GM12878 (cell line): ENCODE measurements at regions not wholly inside any gene's neighbourhood (a gene's known extent, or its start where the extent isn't known, plus 50 kb on each side); places are given as distances from the start of the nearest gene placed in this dataset.

ENCODE experiments used
- ATAC-seq: fragments of 200-7000 bp; cut with Tn5 transposase; 3 replicates; pipeline ENCODE4 v1.9.1; 2020; ENCODE audit warnings: mild to moderate bottlenecking, moderate library complexity
- BruUV-seq: library from RNA; stranded (reverse); fragments of 400-500 nt; replicated peaks from 2 replicates; lab custom pipeline; 2021; lab: Mats Ljungman, UMichigan
- CTCF ChIA-PET: fragments of 300-600 bp; sonication (Branson Sonifier 250); formaldehyde crosslinking; extraction: SDS; loops from one replicate; lab custom pipeline; 2021; ENCODE audit warnings: inconsistent platforms; lab: Yijun Ruan, JAX
- POLR2A ChIA-PET: fragments of 350-600 bp; formaldehyde crosslinking; extraction: SDS; loops from one replicate; lab custom pipeline; 2021; ENCODE audit warnings: inconsistent platforms; lab: Charles Lee
- RAD21 ChIA-PET: fragments of 300-600 bp; sonication (Branson Sonifier 250); formaldehyde crosslinking; loops from one replicate; lab custom pipeline; 2023; ENCODE audit warnings: antibody characterized with exemption; ENCODE audit not compliant: unreplicated experiment; lab: Charles Lee
- SMC1A ChIA-PET: fragments of 300-600 bp; sonication (Branson Sonifier 250); formaldehyde crosslinking; loops from one replicate; lab custom pipeline; 2023; ENCODE audit not compliant: unreplicated experiment, uncharacterized antibody; lab: Charles Lee
- DNase-seq: peaks from one replicate; pipeline ENCODE4 v3.0.0-alpha.2; 2011; ENCODE audit warnings: low read depth, low spot score
- FAIRE-seq: peaks from 3 replicates; lab custom pipeline; 2011; peaks lifted over from hg19 to GRCh38; lab: Jason Lieb, UNC
- H2AFZ ChIP-seq: 2 replicates; pipeline ENCODE4 v1.6.0; 2011; ENCODE audit warnings: low read depth, low read length, control low read depth; ENCODE audit not compliant: control insufficient read depth
- H3K27ac ChIP-seq: 2 replicates; pipeline ENCODE4 v1.5.1; 2011; ENCODE audit warnings: control low read depth; ENCODE audit not compliant: control insufficient read depth, insufficient read depth
- H3K27me3 ChIP-seq, 2 experiments: replicated peaks in 1 of 2; 2 replicates each; pipeline versions ENCODE4 v1.6.0 to v1.6.1; 2011; ENCODE audit warnings: low read length in 1 of 2; ENCODE audit not compliant: control insufficient read depth in 2 of 2, insufficient read depth in 2 of 2
- H3K36me3 ChIP-seq, 2 experiments: 2 replicates each; pipeline ENCODE4 v1.5.1; 2011; ENCODE audit warnings: low read length in 1 of 2; ENCODE audit not compliant: control insufficient read depth in 2 of 2, insufficient read depth in 2 of 2
- H3K4me1 ChIP-seq: 2 replicates; pipeline ENCODE4 v1.6.1; 2011; ENCODE audit warnings: mild to moderate bottlenecking, low read length, moderate library complexity, mixed read lengths; ENCODE audit not compliant: control insufficient read depth, insufficient read depth
- H3K4me2 ChIP-seq: 2 replicates; pipeline ENCODE4 v1.6.0; 2011; ENCODE audit warnings: control low read depth; ENCODE audit not compliant: control insufficient read depth, insufficient read depth
- H3K4me3 ChIP-seq: fragments of 200-600 bp; sonication (generic); 2 replicates; pipeline ENCODE4 v1.5.1; 2016
- H3K79me2 ChIP-seq: 2 replicates; pipeline ENCODE4 v1.6.0; 2011; ENCODE audit warnings: low read length; ENCODE audit not compliant: control insufficient read depth, insufficient read depth
- H3K9ac ChIP-seq: 2 replicates; pipeline ENCODE4 v1.8.0; 2011; ENCODE audit warnings: low read length, control low read depth, mixed read lengths; ENCODE audit not compliant: control insufficient read depth, insufficient read depth
- H3K9me3 ChIP-seq: replicated peaks from 3 replicates; pipeline ENCODE4 v1.5.1; 2011; ENCODE audit warnings: mild to moderate bottlenecking, low read length; ENCODE audit not compliant: control insufficient read depth, insufficient read depth
- H4K20me1 ChIP-seq: 2 replicates; pipeline ENCODE4 v1.6.0; 2011; ENCODE audit not compliant: control insufficient read depth, insufficient read depth
- ETV6 ChIP-seq, 2 experiments: fragments of 450-650 bp in 1 of 2; IDR thresholded peaks in 1 of 2; conservative IDR thresholded peaks in 1 of 2; 2 replicates each; pipeline ENCODE4 v1.6.1; 2014; ENCODE audit warnings: antibody characterized with exemption in 1 of 2, borderline replicate concordance in 1 of 2, low read depth in 1 of 2, mild to moderate bottlenecking in 1 of 2, moderate library complexity in 1 of 2
- FOXK2 ChIP-seq: fragments of 450-650 bp; IDR thresholded peaks from 2 replicates; pipeline ENCODE4 v1.6.1; 2017; ENCODE audit warnings: mild to moderate bottlenecking, moderate library complexity
- FOXM1 ChIP-seq: IDR thresholded peaks from 2 replicates; pipeline ENCODE4 v1.6.1; 2012; ENCODE audit warnings: low read depth, mild to moderate bottlenecking, inconsistent platforms, low read length, moderate library complexity
- NFXL1 ChIP-seq: fragments of 450-650 bp; IDR thresholded peaks from 2 replicates; pipeline ENCODE4 v1.6.1; 2017; ENCODE audit warnings: antibody characterized with exemption, mild to moderate bottlenecking, borderline replicate concordance
- POLR2A ChIP-seq: IDR thresholded peaks from 2 replicates; pipeline ENCODE4 v1.6.1; 2011; ENCODE audit warnings: low read depth, mild to moderate bottlenecking, low read length
- POLR2AphosphoS2 ChIP-seq: IDR thresholded peaks from 2 replicates; pipeline ENCODE4 v1.6.1; 2011; ENCODE audit warnings: low read depth, mild to moderate bottlenecking, low read length, improper control_type of control experiment, moderate library complexity
- RUNX3 ChIP-seq: IDR thresholded peaks from 2 replicates; pipeline ENCODE4 v1.6.1; 2012; ENCODE audit warnings: low read length, inconsistent platforms
- SUZ12 ChIP-seq: fragments of 200-600 bp; sonication (generic); IDR thresholded peaks from one replicate; pipeline ENCODE4 v1.6.1; 2018; ENCODE audit warnings: antibody characterized with exemption, mild to moderate bottlenecking; ENCODE audit not compliant: unreplicated experiment
- YBX1 ChIP-seq: fragments of 450-650 bp; IDR thresholded peaks from 2 replicates; pipeline ENCODE4 v1.6.1; 2016; ENCODE audit warnings: antibody characterized with exemption
- YY1 ChIP-seq: IDR thresholded peaks from 2 replicates; pipeline ENCODE4 v1.6.1; 2011; ENCODE audit warnings: low read depth, mild to moderate bottlenecking, low read length
- WGBS: methylation state at CpG from one replicate; pipeline ENCODE4 v1.1.6; 2016; ENCODE audit warnings: low lambda C conversion rate; ENCODE audit not compliant: insufficient replicate concordance, insufficient coverage; ENCODE audit errors: missing lambda C conversion rate; 5-methylcytosine and 5-hydroxymethylcytosine counted together
- in situ Hi-C: fragments of 300-500 bp; cut with MboI; formaldehyde crosslinking; loops from 9 replicates; pipeline ENCODE4 v1.14.3; 2018; ENCODE audit warnings: mixed read lengths
- intact Hi-C: fragments of 100-400 bp; cut with micrococcal nuclease; formaldehyde crosslinking; loops from one replicate; pipeline ENCODE4 v1.14.2; 2022; ENCODE audit not compliant: unreplicated experiment
- TF ChIP-seq, protein P1 (sequence below): IDR thresholded peaks from 2 replicates; pipeline ENCODE4 v1.6.1; 2012; ENCODE audit warnings: low read depth, low read length, improper control_type of control experiment
- TF ChIP-seq, protein P2 (sequence below): fragments of 450-650 bp; IDR thresholded peaks from 2 replicates; pipeline ENCODE4 v1.6.1; 2014; ENCODE audit warnings: mild to moderate bottlenecking
- TF ChIP-seq, protein P3 (sequence below): fragments of 450-650 bp; IDR thresholded peaks from 2 replicates; pipeline ENCODE4 v1.6.1; 2017; ENCODE audit warnings: mild to moderate bottlenecking
- TF ChIP-seq, protein P4 (sequence below): fragments of 450-650 bp; IDR thresholded peaks from 2 replicates; pipeline ENCODE4 v1.6.1; 2016; ENCODE audit warnings: mild to moderate bottlenecking

DNA sequence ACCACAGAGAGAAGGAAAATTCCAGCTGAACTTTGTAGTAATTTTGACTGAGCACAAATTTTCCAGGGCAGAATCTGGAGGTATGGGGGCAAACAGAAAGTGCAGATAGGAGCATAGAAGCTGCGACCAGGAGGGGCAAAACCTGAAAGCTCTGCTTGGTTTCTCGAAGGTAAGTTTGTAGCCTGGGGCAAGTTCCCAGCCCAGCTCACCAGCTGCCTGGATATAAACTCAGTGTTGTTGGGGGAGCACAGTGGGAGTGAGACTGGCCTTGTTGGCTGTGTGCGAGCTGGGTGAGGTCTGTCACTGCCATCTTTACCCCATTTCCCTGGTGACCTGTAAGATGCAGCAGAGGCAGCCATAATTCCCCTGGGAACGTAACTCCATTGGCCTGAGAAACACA, 213.5 kb upstream of the POF1B start:
- in situ Hi-C loops (no loop called here), intact Hi-C loops (no loop called here)
- H3K27me3 ChIP-seq = no peaks in the 10 kb centered on the region
- RAD21 ChIA-PET = interaction anchor here (0.8 kb wide), 1 partner anchor 508 kb away, joined by 3 read pairs; no protein-coding TSS in a partner anchor
- no peak for DNase-seq
- no peak overlapping the region for H3K9ac ChIP-seq
- SMC1A ChIA-PET = no interaction called here
- no peak overlapping the region for H3K4me2 ChIP-seq
- no peak overlapping the region for H3K4me3 ChIP-seq
- H3K79me2 ChIP-seq = no peaks in the 10 kb centered on the region
- BruUV-seq = no TSS peak
- H3K27ac ChIP-seq = no peak overlapping the region
- POLR2A ChIA-PET = no interaction called here
- H2AFZ ChIP-seq = no peak overlapping the region
- H3K36me3 ChIP-seq = no peaks in the 10 kb centered on the region
- H4K20me1 ChIP-seq = no peaks in the 10 kb centered on the region
- CTCF ChIA-PET = no interaction called here
- TF ChIP-seq, protein P1, sequence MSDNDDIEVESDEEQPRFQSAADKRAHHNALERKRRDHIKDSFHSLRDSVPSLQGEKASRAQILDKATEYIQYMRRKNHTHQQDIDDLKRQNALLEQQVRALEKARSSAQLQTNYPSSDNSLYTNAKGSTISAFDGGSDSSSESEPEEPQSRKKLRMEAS = no peak
- TF ChIP-seq, protein P2, sequence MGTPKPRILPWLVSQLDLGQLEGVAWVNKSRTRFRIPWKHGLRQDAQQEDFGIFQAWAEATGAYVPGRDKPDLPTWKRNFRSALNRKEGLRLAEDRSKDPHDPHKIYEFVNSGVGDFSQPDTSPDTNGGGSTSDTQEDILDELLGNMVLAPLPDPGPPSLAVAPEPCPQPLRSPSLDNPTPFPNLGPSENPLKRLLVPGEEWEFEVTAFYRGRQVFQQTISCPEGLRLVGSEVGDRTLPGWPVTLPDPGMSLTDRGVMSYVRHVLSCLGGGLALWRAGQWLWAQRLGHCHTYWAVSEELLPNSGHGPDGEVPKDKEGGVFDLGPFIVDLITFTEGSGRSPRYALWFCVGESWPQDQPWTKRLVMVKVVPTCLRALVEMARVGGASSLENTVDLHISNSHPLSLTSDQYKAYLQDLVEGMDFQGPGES = no peak
- TF ChIP-seq FOXM1 (no peak), FOXK2 (no peak), YY1 (no peak), ETV6 (conservative IDR thresholded peaks at IDR 0.05 in 1 of 2, IDR thresholded peaks at IDR 0.05 in 1 of 2; ENCODE audit: borderline replicate concordance in 1 of 2, low read depth in 1 of 2) (no peak), POLR2A (no peak), RUNX3 (no peak), POLR2AphosphoS2 (no peak), NFXL1 (no peak), SUZ12 (no peak), YBX1 (no peak)
- TF ChIP-seq, protein P3, sequence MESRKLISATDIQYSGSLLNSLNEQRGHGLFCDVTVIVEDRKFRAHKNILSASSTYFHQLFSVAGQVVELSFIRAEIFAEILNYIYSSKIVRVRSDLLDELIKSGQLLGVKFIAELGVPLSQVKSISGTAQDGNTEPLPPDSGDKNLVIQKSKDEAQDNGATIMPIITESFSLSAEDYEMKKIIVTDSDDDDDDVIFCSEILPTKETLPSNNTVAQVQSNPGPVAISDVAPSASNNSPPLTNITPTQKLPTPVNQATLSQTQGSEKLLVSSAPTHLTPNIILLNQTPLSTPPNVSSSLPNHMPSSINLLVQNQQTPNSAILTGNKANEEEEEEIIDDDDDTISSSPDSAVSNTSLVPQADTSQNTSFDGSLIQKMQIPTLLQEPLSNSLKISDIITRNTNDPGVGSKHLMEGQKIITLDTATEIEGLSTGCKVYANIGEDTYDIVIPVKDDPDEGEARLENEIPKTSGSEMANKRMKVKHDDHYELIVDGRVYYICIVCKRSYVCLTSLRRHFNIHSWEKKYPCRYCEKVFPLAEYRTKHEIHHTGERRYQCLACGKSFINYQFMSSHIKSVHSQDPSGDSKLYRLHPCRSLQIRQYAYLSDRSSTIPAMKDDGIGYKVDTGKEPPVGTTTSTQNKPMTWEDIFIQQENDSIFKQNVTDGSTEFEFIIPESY = no peak
- TF ChIP-seq, protein P4, sequence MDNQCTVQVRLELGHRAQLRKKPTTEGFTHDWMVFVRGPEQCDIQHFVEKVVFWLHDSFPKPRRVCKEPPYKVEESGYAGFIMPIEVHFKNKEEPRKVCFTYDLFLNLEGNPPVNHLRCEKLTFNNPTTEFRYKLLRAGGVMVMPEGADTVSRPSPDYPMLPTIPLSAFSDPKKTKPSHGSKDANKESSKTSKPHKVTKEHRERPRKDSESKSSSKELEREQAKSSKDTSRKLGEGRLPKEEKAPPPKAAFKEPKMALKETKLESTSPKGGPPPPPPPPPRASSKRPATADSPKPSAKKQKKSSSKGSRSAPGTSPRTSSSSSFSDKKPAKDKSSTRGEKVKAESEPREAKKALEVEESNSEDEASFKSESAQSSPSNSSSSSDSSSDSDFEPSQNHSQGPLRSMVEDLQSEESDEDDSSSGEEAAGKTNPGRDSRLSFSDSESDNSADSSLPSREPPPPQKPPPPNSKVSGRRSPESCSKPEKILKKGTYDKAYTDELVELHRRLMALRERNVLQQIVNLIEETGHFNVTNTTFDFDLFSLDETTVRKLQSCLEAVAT = no peak
- ATAC-seq = no peak
- H3K4me1 ChIP-seq = no peaks in the 10 kb centered on the region
- no peak for FAIRE-seq
- 3% methylated on average over 4 of the region's 4 CpGs for WGBS
- H3K9me3 ChIP-seq = no peaks in the 10 kb centered on the region
